ENCODE measurements at regions not wholly inside any gene's neighbourhood (a gene's known extent, or its start where the extent isn't known, plus 50 kb on each side); places are given as distances from the start of the nearest gene placed in this dataset.

DNA sequence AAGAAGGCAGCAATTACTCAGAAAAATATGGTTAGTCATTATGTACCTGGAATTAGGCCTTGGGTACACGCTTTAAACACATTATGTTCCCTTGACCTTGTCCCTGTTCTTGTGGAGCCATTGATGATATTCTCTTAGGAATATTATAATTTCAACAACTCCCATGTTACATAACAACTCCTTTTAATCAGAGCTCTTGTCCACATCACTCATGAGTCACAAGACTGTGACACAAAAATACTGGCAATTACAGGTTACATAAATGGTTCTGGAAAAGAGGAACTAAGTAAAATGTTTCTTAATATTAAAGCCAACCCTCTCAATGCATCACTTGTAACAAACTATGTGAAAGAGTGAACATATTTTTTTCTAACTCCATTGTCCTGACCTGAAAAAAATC, 143.8 kb upstream of the PCLO start:
- Histone ChIP-seq H3K27me3 (ENCODE audit: control insufficient read depth, insufficient read depth, low read length) (no peaks in the 10 kb centered on the region), H3K4me1 (ENCODE audit: control insufficient read depth, insufficient read depth, low read length) (no peaks in the 10 kb centered on the region), H3K9me3 (replicated peaks; ENCODE audit: control insufficient read depth, low read depth, low read length) (no peaks in the 10 kb centered on the region), H3K36me3 (ENCODE audit: control insufficient read depth, insufficient read depth, low read length) (no peaks in the 10 kb centered on the region), H3K27ac (ENCODE audit: low read length) (no peak overlapping the region), H3K4me3 (ENCODE audit: low read length) (no peak overlapping the region)
- DNase-seq, result no peak
- WGBS (ENCODE audit: insufficient coverage), result no CpG with 5 or more reads among the region's 1 CpG

DNA sequence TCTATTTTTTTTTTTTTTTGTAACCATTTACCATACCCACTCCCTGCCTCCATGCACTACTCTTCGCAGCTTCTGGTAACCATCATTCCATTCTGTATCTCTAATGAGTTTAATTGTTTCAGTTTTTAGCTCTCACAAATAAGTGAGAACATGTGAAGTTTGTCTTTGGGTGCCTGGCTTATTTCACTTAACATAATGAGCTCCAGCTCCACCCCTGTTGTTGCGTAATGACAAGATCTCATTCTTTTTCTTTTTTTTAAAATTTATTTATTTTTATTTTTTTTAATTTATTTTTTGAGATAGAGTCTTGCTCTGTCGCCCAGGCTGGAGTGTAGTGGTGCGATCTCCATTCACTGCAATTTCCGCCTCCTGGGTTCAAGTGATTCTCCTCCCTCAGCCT, 142.3 kb upstream of the PCLO start:
- no peaks in the 10 kb centered on the region for H3K36me3 ChIP-seq (ENCODE audit: control insufficient read depth, insufficient read depth, low read length)
- no peaks in the 10 kb centered on the region for H3K27me3 ChIP-seq (ENCODE audit: control insufficient read depth, insufficient read depth, low read length)
- H3K4me1 ChIP-seq (ENCODE audit: control insufficient read depth, insufficient read depth, low read length), result no peaks in the 10 kb centered on the region
- H3K9me3 ChIP-seq (replicated peaks; ENCODE audit: control insufficient read depth, low read depth, low read length), result no peaks in the 10 kb centered on the region
- no peak for DNase-seq
- 100% methylated on average over 1 of the region's 5 CpGs for WGBS (ENCODE audit: insufficient coverage)
- no peak overlapping the region for H3K27ac ChIP-seq (ENCODE audit: low read length)
- no peak overlapping the region for H3K4me3 ChIP-seq (ENCODE audit: low read length)

DNA sequence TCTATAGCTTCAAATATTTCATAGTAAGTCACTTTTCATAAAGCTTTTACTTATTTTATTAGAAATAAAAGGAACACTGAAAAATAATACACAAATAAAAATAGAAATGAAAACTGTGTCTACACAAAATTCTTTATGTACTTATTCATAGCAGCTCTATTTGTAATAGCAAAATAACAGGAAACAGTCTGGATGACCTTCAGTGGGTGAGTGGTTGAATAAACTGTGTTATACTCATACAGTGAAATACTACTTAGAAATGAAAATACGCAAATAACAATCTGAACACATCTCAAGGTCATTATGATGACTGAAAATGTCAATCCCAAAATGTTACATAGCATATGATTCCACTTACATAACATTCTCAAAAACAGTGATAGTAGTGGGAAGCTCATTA, 138.7 kb upstream of the PCLO start:
- no peaks in the 10 kb centered on the region for H3K27me3 ChIP-seq (ENCODE audit: control insufficient read depth, insufficient read depth, low read length)
- no peaks in the 10 kb centered on the region for H3K9me3 ChIP-seq (replicated peaks; ENCODE audit: control insufficient read depth, low read depth, low read length)
- no peak overlapping the region for H3K27ac ChIP-seq (ENCODE audit: low read length)
- no peaks in the 10 kb centered on the region for H3K4me1 ChIP-seq (ENCODE audit: control insufficient read depth, insufficient read depth, low read length)
- WGBS (ENCODE audit: insufficient coverage), result no CpG with 5 or more reads among the region's 1 CpG
- DNase-seq, result no peak
- no peaks in the 10 kb centered on the region for H3K36me3 ChIP-seq (ENCODE audit: control insufficient read depth, insufficient read depth, low read length)
- H3K4me3 ChIP-seq (ENCODE audit: low read length), result no peak overlapping the region

DNA sequence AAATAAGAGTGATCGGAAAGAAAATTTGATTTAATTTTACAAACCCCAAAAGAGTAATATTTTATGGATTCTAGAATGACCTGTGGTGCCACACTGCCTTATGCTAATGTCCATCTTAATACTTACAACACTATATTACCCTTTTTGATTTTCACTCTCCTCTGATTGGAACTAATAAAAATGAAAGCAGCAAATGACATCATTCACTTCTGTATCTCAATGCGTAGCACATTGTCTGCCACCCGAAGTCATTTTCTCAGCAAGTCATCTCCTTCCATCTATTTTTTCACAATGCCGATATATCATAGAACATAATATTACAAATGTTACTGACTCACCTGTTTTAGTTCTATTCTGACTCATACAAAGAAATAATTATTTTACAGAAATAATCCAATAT, 127.5 kb upstream of the PCLO start:
- Histone ChIP-seq H3K9me3 (replicated peaks; ENCODE audit: control insufficient read depth, low read depth, low read length) (no peaks in the 10 kb centered on the region), H3K4me1 (ENCODE audit: control insufficient read depth, insufficient read depth, low read length) (no peaks in the 10 kb centered on the region), H3K27ac (ENCODE audit: low read length) (no peak overlapping the region), H3K4me3 (ENCODE audit: low read length) (no peak overlapping the region), H3K27me3 (ENCODE audit: control insufficient read depth, insufficient read depth, low read length) (no peaks in the 10 kb centered on the region), H3K36me3 (ENCODE audit: control insufficient read depth, insufficient read depth, low read length) (no peaks in the 10 kb centered on the region)
- WGBS (ENCODE audit: insufficient coverage), result 89% methylated on average over 2 of the region's 4 CpGs
- no peak for DNase-seq

DNA sequence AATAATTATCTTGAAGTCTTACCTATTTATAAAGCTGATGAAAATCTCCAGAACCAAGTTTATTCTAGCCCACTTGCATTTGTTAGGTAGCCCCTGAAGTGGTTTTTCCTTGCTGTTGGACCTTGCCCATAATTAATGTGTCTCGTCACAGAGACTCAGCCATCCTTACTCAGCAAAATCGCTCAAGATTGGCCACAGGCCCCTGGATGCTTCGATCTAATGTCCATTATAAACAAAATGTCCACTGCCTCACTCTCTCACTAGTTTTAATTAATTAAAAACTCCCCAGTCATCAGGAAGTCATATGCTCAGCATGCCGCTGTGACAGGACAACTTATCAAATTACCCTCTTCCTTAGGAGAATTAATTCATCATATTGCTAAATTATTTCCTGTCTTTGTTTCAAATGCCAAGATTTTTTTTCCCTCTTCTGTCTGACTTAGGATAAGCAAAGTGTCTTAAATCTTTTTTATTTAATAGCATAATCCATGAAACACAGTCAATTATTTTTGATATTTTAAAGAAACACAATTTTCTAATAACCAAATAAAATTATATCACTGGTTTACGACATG, 126.8 kb upstream of the PCLO start:
- 30% methylated on average over 3 of the region's 5 CpGs for WGBS (ENCODE audit: insufficient coverage)
- Histone ChIP-seq H3K4me3 (ENCODE audit: low read length) (no peak overlapping the region), H3K27ac (ENCODE audit: low read length) (no peak overlapping the region), H3K36me3 (ENCODE audit: control insufficient read depth, insufficient read depth, low read length) (no peaks in the 10 kb centered on the region), H3K4me1 (ENCODE audit: control insufficient read depth, insufficient read depth, low read length) (no peaks in the 10 kb centered on the region), H3K9me3 (replicated peaks; ENCODE audit: control insufficient read depth, low read depth, low read length) (no peaks in the 10 kb centered on the region), H3K27me3 (ENCODE audit: control insufficient read depth, insufficient read depth, low read length) (no peaks in the 10 kb centered on the region)
- no peak for DNase-seq

DNA sequence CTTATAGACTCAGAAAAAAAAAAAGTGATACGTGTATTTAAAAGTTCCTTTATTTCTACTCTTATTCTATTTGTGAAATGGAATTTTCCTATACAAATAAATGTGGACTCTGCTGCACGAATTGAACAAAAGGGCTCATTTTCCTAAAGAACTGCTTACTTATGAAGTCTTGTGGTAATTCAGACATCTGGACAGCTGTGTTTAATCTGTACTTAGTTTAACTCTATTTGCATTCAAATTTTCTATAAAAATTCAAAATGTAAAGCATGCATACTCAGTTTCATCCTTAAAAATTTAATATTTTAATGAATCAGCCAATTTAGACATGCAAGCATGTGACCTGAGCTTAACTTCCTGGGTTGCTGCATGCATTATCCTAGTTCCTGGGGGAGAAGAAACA, 118.0 kb upstream of the PCLO start:
- Histone ChIP-seq H3K27me3 (ENCODE audit: control insufficient read depth, insufficient read depth, low read length) (no peaks in the 10 kb centered on the region), H3K36me3 (ENCODE audit: control insufficient read depth, insufficient read depth, low read length) (no peaks in the 10 kb centered on the region), H3K27ac (ENCODE audit: low read length) (no peak overlapping the region), H3K9me3 (replicated peaks; ENCODE audit: control insufficient read depth, low read depth, low read length) (no peaks in the 10 kb centered on the region), H3K4me3 (ENCODE audit: low read length) (no peak overlapping the region), H3K4me1 (ENCODE audit: control insufficient read depth, insufficient read depth, low read length) (no peaks in the 10 kb centered on the region)
- WGBS (ENCODE audit: insufficient coverage), result no CpG with 5 or more reads among the region's 2 CpGs
- peak; percentile 11 for DNase-seq

DNA sequence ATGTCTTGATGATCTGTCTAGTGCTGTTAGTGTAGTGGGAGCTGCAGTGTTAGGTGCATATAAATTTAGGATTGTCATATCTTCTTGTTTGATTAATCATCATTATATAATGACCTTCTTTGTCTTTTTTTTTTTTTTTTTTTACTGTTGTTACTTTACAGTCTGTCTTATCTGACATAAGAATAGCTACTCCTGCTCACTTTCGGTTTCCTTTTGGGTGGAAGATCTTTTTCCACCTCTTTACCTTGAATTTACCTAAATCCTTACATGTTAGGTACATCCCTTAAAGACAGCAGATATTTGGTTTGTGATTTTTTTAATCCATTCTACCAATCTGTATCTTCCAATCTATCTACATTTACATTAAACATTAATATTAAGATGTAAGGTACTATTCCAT, 113.6 kb upstream of the PCLO start:
- H3K27ac ChIP-seq (ENCODE audit: low read length), result no peak overlapping the region
- no peaks in the 10 kb centered on the region for H3K36me3 ChIP-seq (ENCODE audit: control insufficient read depth, insufficient read depth, low read length)
- no peaks in the 10 kb centered on the region for H3K4me1 ChIP-seq (ENCODE audit: control insufficient read depth, insufficient read depth, low read length)
- no peak overlapping the region for H3K4me3 ChIP-seq (ENCODE audit: low read length)
- WGBS (ENCODE audit: insufficient coverage), result no CpG with 5 or more reads among the region's 1 CpG
- DNase-seq, result no peak
- no peaks in the 10 kb centered on the region for H3K27me3 ChIP-seq (ENCODE audit: control insufficient read depth, insufficient read depth, low read length)
- no peaks in the 10 kb centered on the region for H3K9me3 ChIP-seq (replicated peaks; ENCODE audit: control insufficient read depth, low read depth, low read length)

DNA sequence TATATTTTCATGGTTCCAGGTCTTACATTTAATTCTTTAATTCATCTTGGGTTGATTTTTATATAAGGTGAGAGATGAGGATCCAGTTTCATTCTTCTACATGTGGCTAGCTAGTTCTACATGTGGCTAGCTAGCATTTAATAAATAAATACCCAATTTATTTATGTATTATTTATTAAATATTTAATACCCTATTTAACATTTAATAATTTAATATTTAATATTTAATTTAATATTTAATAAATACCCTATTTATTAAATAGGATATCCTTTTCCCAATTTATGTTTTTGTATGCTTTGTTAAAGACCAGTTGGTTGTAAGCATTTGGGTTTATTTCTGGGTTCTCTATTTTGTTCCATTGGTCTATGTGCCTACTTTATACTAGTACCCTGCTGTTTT, 111.0 kb upstream of the PCLO start:
- no peaks in the 10 kb centered on the region for H3K27me3 ChIP-seq (ENCODE audit: control insufficient read depth, insufficient read depth, low read length)
- no peaks in the 10 kb centered on the region for H3K4me1 ChIP-seq (ENCODE audit: control insufficient read depth, insufficient read depth, low read length)
- H3K4me3 ChIP-seq (ENCODE audit: low read length), result no peak overlapping the region
- H3K27ac ChIP-seq (ENCODE audit: low read length), result no peak overlapping the region
- no peaks in the 10 kb centered on the region for H3K9me3 ChIP-seq (replicated peaks; ENCODE audit: control insufficient read depth, low read depth, low read length)
- DNase-seq, result no peak
- no peaks in the 10 kb centered on the region for H3K36me3 ChIP-seq (ENCODE audit: control insufficient read depth, insufficient read depth, low read length)

DNA sequence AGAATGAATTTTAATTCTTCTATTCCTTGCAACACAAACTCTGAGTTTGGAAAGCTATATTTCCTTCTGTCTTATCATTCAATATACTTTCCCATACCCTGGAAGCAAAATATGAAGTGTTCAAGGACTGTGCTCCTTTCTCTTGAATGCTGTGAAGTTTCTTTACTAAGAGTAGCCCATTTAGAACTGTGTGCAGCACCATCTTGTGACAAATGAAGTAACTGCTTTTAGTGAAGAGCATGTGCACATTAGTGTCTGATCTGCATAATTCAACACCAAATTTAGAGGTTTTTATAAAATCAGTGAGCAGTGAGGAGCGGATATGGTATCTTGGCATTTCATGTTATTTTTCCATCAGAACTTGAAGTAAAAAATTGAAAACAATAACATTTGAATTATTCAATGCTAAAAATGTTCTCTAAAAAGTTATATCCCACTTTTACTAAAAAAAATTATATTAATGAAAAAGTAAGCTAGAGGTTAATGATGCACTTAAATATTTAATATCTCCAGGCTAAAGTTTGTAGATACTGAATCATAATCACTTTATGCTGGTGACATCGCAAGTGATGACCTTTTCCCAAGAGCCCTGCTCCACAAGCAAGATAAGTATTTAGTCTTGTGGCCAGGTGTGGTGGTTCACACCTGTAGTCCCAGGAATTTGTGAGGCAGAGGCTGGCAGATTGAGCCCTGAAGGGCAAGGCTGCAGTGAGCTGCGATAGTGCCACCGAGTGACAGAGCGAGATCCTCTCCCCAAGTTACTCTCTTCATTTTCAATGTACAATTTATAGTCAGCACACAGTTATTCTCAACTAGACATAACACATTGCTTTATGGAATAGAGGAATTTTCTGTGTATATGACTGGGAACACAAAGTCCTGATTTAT, 108.8 kb upstream of the PCLO start:
- no peak overlapping the region for H3K4me3 ChIP-seq (ENCODE audit: low read length)
- no peaks in the 10 kb centered on the region for H3K36me3 ChIP-seq (ENCODE audit: control insufficient read depth, insufficient read depth, low read length)
- no peaks in the 10 kb centered on the region for H3K27me3 ChIP-seq (ENCODE audit: control insufficient read depth, insufficient read depth, low read length)
- WGBS (ENCODE audit: insufficient coverage), result no CpG with 5 or more reads among the region's 5 CpGs
- DNase-seq, result peak; percentile 61
- H3K4me1 ChIP-seq (ENCODE audit: control insufficient read depth, insufficient read depth, low read length), result no peaks in the 10 kb centered on the region
- no peaks in the 10 kb centered on the region for H3K9me3 ChIP-seq (replicated peaks; ENCODE audit: control insufficient read depth, low read depth, low read length)
- no peak overlapping the region for H3K27ac ChIP-seq (ENCODE audit: low read length)

DNA sequence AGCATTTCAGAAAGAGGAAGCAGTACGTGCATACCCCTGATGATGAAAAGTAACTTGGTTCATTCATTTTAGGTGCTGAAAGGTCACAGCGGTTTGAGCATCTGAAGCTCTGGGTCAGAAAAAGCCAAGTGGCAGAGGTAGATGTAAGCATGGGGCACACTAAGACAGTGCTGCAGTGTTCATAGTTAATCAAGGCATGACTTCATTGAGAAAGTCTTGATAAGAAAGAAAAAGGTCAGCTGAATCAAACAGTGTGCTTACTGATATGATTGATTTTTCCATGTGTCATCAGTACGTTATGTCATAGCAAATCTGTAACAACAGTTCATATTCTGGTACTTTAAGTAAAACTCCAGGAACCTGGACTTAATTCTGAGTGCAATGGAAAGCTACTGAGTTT, 107.7 kb upstream of the PCLO start:
- no peak overlapping the region for H3K4me3 ChIP-seq (ENCODE audit: low read length)
- 51% methylated on average over 2 of the region's 3 CpGs for WGBS (ENCODE audit: insufficient coverage)
- no peaks in the 10 kb centered on the region for H3K36me3 ChIP-seq (ENCODE audit: control insufficient read depth, insufficient read depth, low read length)
- H3K9me3 ChIP-seq (replicated peaks; ENCODE audit: control insufficient read depth, low read depth, low read length), result no peaks in the 10 kb centered on the region
- no peak overlapping the region for H3K27ac ChIP-seq (ENCODE audit: low read length)
- no peak for DNase-seq
- H3K27me3 ChIP-seq (ENCODE audit: control insufficient read depth, insufficient read depth, low read length), result no peaks in the 10 kb centered on the region
- H3K4me1 ChIP-seq (ENCODE audit: control insufficient read depth, insufficient read depth, low read length), result no peaks in the 10 kb centered on the region
